ENCODE measurements at regions not wholly inside any gene's neighbourhood (a gene's known extent, or its start where the extent isn't known, plus 50 kb on each side); places are given as distances from the start of the nearest gene placed in this dataset.
"Not testable (repeated sequence)": the region's sequence is repeated elsewhere in the genome, so short reads cannot be mapped to it uniquely, and the experiment has no call there.

DNA sequence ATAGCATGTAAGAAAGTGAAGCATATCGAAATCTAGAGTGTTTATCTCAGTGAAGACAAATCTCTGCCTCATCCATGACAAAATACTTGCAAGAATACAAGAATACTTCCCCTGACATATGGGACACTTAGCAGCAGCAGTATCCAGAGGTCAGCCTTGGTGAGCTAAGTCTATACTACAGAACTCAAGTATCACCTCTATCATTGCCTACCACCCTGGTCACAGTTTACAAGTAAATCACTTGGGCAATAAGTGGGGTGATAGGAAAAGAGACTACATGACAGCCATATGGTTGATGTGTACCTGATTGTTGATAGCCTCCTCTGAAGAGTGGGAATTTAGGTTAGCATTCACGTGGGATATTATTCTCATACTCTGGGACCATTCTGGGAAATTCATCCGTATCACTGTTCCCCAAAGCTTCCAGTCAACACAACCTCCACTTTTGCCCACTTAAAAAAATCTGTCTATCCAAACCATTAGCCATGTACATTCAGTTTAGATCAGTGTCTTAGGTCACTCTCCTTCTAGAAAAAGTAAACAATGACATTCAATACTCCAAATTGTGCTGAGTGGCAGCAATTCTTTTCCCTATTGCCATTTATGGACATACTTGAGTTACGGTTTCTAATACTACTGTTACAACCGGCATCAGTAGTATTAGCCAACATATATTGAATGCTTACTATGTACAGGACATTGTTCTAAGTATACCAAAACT lies 118.2 kb upstream of the PRSS16 start:
- ChIA-PET CTCF (no interaction called here), POLR2A (interaction anchor here (9.3 kb wide), 1 partner anchor 17 kb away, joined by 439 read pairs; a partner anchor contains a TSS)
- no peak for TF ChIP-seq LEF1 (IDR thresholded peaks at IDR 0.05; ENCODE audit: borderline replicate concordance)
- peak; percentile 43; the same call in 1 of the 2 replicates for TF ChIP-seq ZNF384 (IDR thresholded peaks at IDR 0.05)
- TF ChIP-seq SUZ12 (IDR thresholded peaks at IDR 0.05) = no peak
- no peak for TF ChIP-seq TARDBP (IDR thresholded peaks at IDR 0.05)
- TF ChIP-seq ELF4 (IDR thresholded peaks at IDR 0.05) = no peak
- TF ChIP-seq FOXK2 (IDR thresholded peaks at IDR 0.05) = peak; percentile 77
- peak; percentile 22; the same call in 1 of the 2 replicates for TF ChIP-seq ARNT (IDR thresholded peaks at IDR 0.05)
- no peak for TF ChIP-seq NFRKB (IDR thresholded peaks at IDR 0.05)
- TF ChIP-seq BHLHE40 (IDR thresholded peaks at IDR 0.05; ENCODE audit: borderline replicate concordance) = no peak
- TF ChIP-seq FOXA1 (IDR thresholded peaks at IDR 0.05) = 0 out of 2 replicates have a peak, but pooled peaks have one; percentile 38
- TF ChIP-seq, protein P1, sequence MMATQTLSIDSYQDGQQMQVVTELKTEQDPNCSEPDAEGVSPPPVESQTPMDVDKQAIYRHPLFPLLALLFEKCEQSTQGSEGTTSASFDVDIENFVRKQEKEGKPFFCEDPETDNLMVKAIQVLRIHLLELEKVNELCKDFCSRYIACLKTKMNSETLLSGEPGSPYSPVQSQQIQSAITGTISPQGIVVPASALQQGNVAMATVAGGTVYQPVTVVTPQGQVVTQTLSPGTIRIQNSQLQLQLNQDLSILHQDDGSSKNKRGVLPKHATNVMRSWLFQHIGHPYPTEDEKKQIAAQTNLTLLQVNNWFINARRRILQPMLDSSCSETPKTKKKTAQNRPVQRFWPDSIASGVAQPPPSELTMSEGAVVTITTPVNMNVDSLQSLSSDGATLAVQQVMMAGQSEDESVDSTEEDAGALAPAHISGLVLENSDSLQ (IDR thresholded peaks at IDR 0.05) = peak; percentile 91
- TF ChIP-seq CTBP1 (IDR thresholded peaks at IDR 0.05; ENCODE audit: borderline replicate concordance) = peak; percentile 63; the same call in 1 of the 2 replicates
- no peak for TF ChIP-seq SP1 (IDR thresholded peaks at IDR 0.05)
- no peak for TF ChIP-seq FOXM1 (IDR thresholded peaks at IDR 0.05; ENCODE audit: borderline replicate concordance)
- no peak for DNase-seq (ENCODE audit: extremely low spot score)

GRCh38 chr6:27129917-27130316 lies 117.6 kb upstream of the PRSS16 start:
- no peak for DNase-seq (ENCODE audit: extremely low spot score)
- ChIA-PET CTCF (no interaction called here), POLR2A (interaction anchor here (0.8 to 9.3 kb wide), 6 partner anchors 17 to 1104 kb away, joined by 3 to 439 read pairs (median 6); a partner anchor contains a TSS)
- TF ChIP-seq ZNF384 (IDR thresholded peaks at IDR 0.05) = 0 out of 2 replicates have a peak, but pooled peaks have one; percentile 4
- TF ChIP-seq FOXK2 (IDR thresholded peaks at IDR 0.05) = no peak

DNA sequence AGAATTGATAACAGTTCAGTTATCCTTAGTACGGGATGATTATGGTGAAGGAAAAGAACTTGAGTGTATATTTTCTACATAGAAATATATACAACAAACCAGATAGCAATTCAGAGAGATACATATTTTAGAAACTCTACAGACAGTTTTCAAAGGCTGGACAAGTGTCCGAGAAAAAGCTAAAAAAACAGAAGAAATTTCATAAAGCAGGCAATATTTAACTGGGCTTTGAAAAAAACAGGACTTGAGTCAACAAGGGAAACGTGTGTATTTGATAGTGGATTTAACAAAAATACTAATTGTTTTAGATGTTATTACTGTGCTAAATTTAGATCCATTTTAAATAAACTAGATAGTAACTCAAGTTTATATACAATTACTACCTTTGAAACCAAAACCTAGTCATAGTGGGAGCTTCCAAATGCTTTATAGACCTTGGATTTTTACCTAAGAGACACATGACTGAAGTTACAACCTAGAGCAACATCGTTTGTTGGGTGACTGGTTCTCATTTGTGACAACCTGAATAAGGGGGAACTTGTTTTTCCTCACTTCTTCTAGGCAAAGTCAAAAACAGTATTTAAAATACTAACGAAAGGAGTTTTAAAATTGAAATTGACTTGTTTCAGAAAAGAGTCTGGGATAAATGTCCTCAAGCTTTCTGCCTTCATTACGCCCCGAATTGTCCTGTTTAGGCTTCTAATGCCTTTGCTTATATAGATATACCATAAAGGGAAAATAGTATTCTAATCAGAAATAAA lies 116.7 kb upstream of the PRSS16 start:
- TF ChIP-seq, protein P1 (IDR thresholded peaks at IDR 0.05) = no peak
- TF ChIP-seq LEF1 (IDR thresholded peaks at IDR 0.05; ENCODE audit: borderline replicate concordance) = no peak
- no peak for TF ChIP-seq SP1 (IDR thresholded peaks at IDR 0.05)
- TF ChIP-seq L3MBTL2 (conservative IDR thresholded peaks at IDR 0.05) = 0 out of 2 replicates have a peak, but pooled peaks have one; percentile 2
- no peak for TF ChIP-seq SUZ12 (IDR thresholded peaks at IDR 0.05)
- no peak for DNase-seq (ENCODE audit: extremely low spot score)
- CTCF ChIA-PET = interaction anchor here (0.6 kb wide), 1 partner anchor 1560 kb away, joined by 4 read pairs; no protein-coding TSS in a partner anchor
- POLR2A ChIA-PET = interaction anchor here (0.6 to 9.3 kb wide), 11 partner anchors 16 to 1105 kb away, joined by 3 to 439 read pairs (median 4); a partner anchor contains a TSS

- POLR2A ChIA-PET = interaction anchor here (0.9 to 9.3 kb wide), 25 partner anchors 14 to 1106 kb away, joined by 3 to 439 read pairs (median 6); partner anchors contain the start of gene ZNF391
- CTCF ChIA-PET = interaction anchor here (0.6 to 1.5 kb wide), 3 partner anchors 15 to 665 kb away, joined by 3 to 4 read pairs (median 4); a partner anchor contains a TSS
- not testable (repeated sequence) for DNase-seq (ENCODE audit: extremely low spot score)
Observed at GRCh38 chr6:27132282-27132531, 115.3 kb upstream of the PRSS16 start.

DNA sequence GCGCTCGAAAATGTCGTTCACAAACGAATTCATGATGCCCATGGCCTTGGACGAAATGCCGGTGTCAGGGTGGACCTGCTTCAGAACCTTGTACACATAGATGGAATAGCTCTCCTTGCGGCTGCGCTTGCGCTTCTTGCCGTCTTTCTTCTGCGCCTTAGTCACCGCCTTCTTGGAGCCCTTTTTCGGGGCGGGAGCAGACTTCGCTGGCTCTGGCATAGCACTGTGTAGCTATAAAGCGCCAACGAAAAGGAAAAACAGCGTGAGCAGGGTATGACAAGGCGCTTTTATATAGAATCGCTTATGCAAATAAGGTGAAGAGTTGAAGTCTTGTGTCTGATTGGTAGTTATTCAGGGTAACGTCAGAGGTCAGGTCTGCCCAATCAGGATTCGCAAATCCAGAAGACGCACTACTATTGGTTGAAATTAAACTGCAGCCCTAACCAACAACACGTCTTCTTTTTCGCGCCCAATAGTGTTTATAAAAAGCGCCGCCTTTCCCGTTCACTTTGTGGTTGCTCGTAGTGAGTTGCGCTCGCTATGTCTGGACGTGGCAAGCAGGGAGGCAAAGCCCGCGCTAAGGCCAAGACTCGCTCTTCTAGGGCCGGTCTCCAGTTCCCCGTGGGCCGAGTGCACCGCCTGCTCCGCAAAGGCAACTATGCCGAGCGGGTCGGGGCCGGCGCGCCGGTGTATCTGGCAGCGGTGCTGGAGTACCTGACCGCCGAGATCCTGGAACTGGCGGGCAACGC lies 114.8 kb upstream of the PRSS16 start:
- POLR2A ChIA-PET = interaction anchor here (0.7 to 9.3 kb wide), 29 partner anchors 14 to 1106 kb away, joined by 3 to 439 read pairs (median 6); partner anchors contain the start of gene ZNF391
- CTCF ChIA-PET = interaction anchor here (0.6 to 1.5 kb wide), 4 partner anchors 12 to 664 kb away, joined by 3 to 4 read pairs (median 4); a partner anchor contains a TSS
- DNase-seq (ENCODE audit: extremely low spot score) = peak; percentile 85
- peak; percentile 57; the same call in 1 of the 2 replicates for TF ChIP-seq L3MBTL2 (conservative IDR thresholded peaks at IDR 0.05)
- no peak for TF ChIP-seq CTBP1 (IDR thresholded peaks at IDR 0.05; ENCODE audit: borderline replicate concordance)
- peak; percentile 84 for TF ChIP-seq FOXM1 (IDR thresholded peaks at IDR 0.05; ENCODE audit: borderline replicate concordance)
- TF ChIP-seq NFRKB (IDR thresholded peaks at IDR 0.05) = peak; percentile 91
- TF ChIP-seq ZNF384 (IDR thresholded peaks at IDR 0.05) = no peak
- peak; percentile 88 for TF ChIP-seq ELF4 (IDR thresholded peaks at IDR 0.05)
- TF ChIP-seq, protein P1 (IDR thresholded peaks at IDR 0.05) = no peak
- no peak for TF ChIP-seq BHLHE40 (IDR thresholded peaks at IDR 0.05; ENCODE audit: borderline replicate concordance)
- no peak for TF ChIP-seq ARNT (IDR thresholded peaks at IDR 0.05)
